Nephron progenitor cell (in vitro differentiated cells): ENCODE measurements at regions not wholly inside any gene's neighbourhood (a gene's known extent, or its start where the extent isn't known, plus 50 kb on each side); places are given as distances from the start of the nearest gene placed in this dataset.

Source experiments
- DNase-seq: peaks from one replicate; pipeline ENCODE4 v3.0.0; 2021
- H3K27ac Mint-ChIP-seq: 2 replicates; pipeline ENCODE4 v1.8.0; 2021; ENCODE audit warnings: mild to moderate bottlenecking, moderate library complexity, mixed read lengths
- H3K27me3 Mint-ChIP-seq: 2 replicates; pipeline ENCODE4 v1.8.0; 2021; ENCODE audit warnings: mild to moderate bottlenecking, low read depth, mixed read lengths; ENCODE audit not compliant: poor library complexity
- H3K36me3 Mint-ChIP-seq: 2 replicates; pipeline ENCODE4 v1.8.0; 2021; ENCODE audit warnings: low read depth, mixed read lengths
- H3K4me1 Mint-ChIP-seq: 2 replicates; pipeline ENCODE4 v1.8.0; 2021; ENCODE audit warnings: mixed read lengths
- H3K4me3 Mint-ChIP-seq: 2 replicates; pipeline ENCODE4 v1.8.0; 2021; ENCODE audit warnings: mild to moderate bottlenecking, moderate library complexity, mixed read lengths
- H3K9me3 Mint-ChIP-seq: 2 replicates; pipeline ENCODE4 v1.8.0; 2021; ENCODE audit warnings: mild to moderate bottlenecking, moderate library complexity, mixed read lengths
- TF ChIP-seq, protein P1 (sequence below): fragments of 200-600 bp; sonication (generic); IDR thresholded peaks from 2 replicates; pipeline ENCODE4 v1.5.0; 2021; ENCODE audit warnings: antibody characterized with exemption

DNA sequence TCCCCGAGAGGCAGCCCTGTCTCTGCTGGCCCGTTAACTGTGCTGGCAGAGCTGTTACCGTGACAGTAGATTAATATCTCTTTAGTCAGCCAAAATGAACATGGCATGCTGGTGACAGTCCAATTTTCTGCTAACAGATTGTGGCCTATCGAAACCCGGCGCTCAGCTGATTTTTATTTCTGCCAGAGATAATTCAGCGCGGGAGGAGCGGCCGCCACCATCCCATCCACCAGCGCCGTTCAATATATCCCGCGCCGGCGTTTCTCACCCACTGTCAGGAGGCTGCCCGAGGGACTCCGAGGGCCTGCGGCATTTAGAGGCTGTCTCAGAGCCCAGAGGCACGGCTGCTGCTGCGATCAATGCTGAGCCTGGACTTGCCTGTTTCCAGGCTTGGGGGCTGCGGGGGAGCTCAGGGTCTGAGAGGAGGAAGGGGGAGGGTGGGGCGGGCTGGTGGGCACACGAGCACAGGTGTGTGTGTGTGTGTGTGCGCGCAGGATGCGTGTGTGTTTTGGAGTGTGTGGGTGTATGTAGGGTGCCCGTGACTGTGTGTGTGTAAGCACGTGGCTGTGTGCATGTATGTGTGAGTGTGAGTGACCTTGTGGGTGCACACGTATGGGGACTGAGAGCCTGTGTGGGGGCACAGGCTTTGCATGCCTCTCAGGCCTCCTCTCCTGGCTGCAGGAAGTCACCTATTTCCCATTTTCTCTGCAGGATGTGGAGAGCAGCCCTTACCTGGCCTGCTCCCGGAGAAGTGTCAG lies 109.7 kb upstream of the ACTRT2 start:
- peaks cover 77% of the 10 kb centered on the region for H3K9me3 Mint-ChIP-seq
- TF ChIP-seq, protein P1, sequence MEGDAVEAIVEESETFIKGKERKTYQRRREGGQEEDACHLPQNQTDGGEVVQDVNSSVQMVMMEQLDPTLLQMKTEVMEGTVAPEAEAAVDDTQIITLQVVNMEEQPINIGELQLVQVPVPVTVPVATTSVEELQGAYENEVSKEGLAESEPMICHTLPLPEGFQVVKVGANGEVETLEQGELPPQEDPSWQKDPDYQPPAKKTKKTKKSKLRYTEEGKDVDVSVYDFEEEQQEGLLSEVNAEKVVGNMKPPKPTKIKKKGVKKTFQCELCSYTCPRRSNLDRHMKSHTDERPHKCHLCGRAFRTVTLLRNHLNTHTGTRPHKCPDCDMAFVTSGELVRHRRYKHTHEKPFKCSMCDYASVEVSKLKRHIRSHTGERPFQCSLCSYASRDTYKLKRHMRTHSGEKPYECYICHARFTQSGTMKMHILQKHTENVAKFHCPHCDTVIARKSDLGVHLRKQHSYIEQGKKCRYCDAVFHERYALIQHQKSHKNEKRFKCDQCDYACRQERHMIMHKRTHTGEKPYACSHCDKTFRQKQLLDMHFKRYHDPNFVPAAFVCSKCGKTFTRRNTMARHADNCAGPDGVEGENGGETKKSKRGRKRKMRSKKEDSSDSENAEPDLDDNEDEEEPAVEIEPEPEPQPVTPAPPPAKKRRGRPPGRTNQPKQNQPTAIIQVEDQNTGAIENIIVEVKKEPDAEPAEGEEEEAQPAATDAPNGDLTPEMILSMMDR: no peak
- H3K27ac Mint-ChIP-seq: no peak overlapping the region

DNA sequence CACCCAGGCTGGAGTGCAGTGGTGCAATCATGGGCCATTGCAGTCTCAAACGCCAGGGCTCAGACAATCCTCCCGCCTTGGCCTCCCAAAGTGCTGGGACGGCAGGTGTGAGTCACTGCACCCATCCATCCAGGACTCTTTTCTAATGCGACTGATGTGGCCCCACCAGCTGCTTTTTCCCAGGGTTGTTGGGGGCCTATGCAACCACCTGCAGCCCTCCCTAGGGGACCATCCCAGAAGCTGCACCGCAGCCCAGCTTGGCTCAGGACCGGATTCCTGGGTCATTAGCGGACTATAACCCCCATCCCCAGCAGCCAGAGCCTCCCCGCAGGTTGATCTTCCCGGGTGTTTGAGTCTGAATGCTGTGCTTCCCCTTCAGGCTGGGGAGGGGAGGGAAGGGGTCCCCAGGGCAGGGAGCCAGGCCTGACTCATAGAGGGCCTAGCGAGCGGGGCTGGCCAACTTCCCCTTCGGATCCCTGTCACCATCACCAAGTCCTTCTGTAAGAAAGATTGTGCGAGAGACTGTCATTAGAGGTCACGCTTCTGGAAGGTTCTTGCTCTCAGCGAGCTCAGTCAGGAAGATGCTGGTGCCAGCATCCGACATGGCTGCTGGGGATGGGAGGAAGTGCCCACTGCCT lies 108.7 kb upstream of the ACTRT2 start:
- H3K4me3 Mint-ChIP-seq: no peak overlapping the region
- peaks cover 78% of the 10 kb centered on the region for H3K9me3 Mint-ChIP-seq
- DNase-seq: no peak
- H3K4me1 Mint-ChIP-seq: no peaks in the 10 kb centered on the region
- TF ChIP-seq, protein P1: no peak
- H3K36me3 Mint-ChIP-seq: peaks cover 7% of the 10 kb centered on the region
- H3K27ac Mint-ChIP-seq: no peak overlapping the region
- no peaks in the 10 kb centered on the region for H3K27me3 Mint-ChIP-seq

More for the DNA sequence above, 109.7 kb upstream of the ACTRT2 start:
- DNase-seq: no peak
- no peaks in the 10 kb centered on the region for H3K27me3 Mint-ChIP-seq
- H3K36me3 Mint-ChIP-seq: peaks cover 7% of the 10 kb centered on the region
- H3K4me1 Mint-ChIP-seq: no peaks in the 10 kb centered on the region
- no peak overlapping the region for H3K4me3 Mint-ChIP-seq

DNA sequence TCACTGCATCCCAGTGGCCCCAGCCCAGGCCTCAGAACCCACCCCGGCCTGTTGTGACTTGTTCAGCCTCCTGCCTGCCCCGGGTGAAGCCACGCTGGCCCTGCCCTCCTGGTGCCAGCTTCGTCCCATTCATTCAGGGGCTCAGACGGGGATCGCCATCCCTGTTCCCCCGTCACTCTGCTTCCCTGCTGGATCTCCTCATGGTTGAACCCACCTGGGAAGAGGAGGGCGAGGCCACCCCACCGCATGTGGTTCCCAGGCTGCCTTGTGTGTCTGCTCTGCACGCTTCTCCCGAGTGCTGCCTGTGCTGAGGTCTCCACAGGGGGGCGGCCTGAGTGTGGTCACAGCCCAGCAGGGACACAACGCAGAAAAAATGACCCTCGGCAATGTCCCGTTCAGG lies 108.2 kb upstream of the ACTRT2 start:
- H3K4me3 Mint-ChIP-seq: no peak overlapping the region
- H3K27me3 Mint-ChIP-seq: no peaks in the 10 kb centered on the region
- H3K4me1 Mint-ChIP-seq: no peaks in the 10 kb centered on the region
- peaks cover 80% of the 10 kb centered on the region for H3K9me3 Mint-ChIP-seq
- no peak for DNase-seq
- peaks cover 7% of the 10 kb centered on the region for H3K36me3 Mint-ChIP-seq
- TF ChIP-seq, protein P1: no peak
- no peak overlapping the region for H3K27ac Mint-ChIP-seq

DNA sequence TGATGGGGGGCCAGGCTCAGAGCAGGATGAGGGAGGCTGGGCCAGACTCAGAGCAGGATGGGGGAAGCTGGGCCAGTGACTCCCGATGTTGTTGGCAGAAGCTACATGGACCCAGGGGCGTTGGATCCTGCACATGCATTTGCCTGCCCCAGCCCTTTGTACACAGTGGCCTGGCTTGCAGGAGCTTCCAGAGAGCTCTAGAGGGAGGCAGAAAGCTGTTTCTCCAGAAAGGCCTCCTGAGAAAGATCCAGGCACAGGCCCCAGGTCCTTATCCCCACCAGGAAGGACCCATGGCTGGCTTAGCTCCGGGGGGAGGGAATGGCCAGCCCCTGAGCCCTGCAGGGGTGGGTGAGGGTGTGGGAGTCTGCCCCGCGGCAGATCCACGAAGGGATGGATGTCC lies 106.6 kb upstream of the ACTRT2 start:
- Mint-ChIP-seq H3K27me3 (no peaks in the 10 kb centered on the region), H3K36me3 (peaks cover 7% of the 10 kb centered on the region), H3K27ac (no peak overlapping the region), H3K4me3 (no peak overlapping the region), H3K4me1 (no peaks in the 10 kb centered on the region), H3K9me3 (peaks cover 81% of the 10 kb centered on the region)
- no peak for DNase-seq
- TF ChIP-seq, protein P1: no peak

DNA sequence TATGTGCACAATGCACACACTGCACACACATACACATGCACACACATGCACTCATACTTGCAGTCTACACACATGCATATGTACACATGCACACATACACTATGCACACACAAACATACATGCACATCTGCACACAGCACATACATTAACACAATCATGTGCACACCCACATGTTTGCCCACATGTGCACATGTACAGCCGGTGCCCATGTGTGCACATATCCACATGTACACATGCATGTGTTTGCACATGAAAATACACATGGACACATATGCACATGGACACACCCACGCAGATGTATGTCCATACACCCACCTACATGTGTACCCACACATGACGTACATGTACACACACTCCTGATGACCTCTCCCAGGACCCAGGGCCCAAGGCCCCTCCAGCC lies 105.1 kb upstream of the ACTRT2 start:
- H3K27ac Mint-ChIP-seq: no peak overlapping the region
- peaks cover 84% of the 10 kb centered on the region for H3K9me3 Mint-ChIP-seq
- H3K36me3 Mint-ChIP-seq: peaks cover 7% of the 10 kb centered on the region
- no peaks in the 10 kb centered on the region for H3K27me3 Mint-ChIP-seq
- TF ChIP-seq, protein P1: no peak
- no peaks in the 10 kb centered on the region for H3K4me1 Mint-ChIP-seq
- no peak for DNase-seq
- H3K4me3 Mint-ChIP-seq: no peak overlapping the region

DNA sequence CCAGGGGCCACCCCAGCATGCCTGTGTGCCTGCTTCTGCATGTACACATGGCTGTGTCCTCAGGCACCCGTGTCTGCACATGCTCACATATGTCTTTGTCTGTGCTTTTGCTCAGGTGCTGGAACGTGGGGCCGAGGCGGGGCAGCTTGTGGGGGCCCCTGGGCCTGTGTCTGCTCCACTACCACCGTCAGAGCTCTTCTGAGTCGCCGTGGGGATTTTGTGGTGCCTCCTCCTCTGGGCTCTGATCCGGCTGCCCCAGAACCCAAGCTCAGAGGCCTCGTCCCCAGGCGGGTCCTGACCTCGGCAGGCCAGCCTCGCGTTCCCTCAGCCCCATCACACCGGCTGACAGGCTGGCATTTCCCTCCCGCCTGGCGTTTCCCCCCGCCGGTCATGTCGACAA lies 104.6 kb upstream of the ACTRT2 start:
- Mint-ChIP-seq H3K4me3 (no peak overlapping the region), H3K27me3 (no peaks in the 10 kb centered on the region), H3K27ac (no peak overlapping the region), H3K9me3 (peaks cover 82% of the 10 kb centered on the region), H3K4me1 (no peaks in the 10 kb centered on the region), H3K36me3 (peaks cover 7% of the 10 kb centered on the region)
- TF ChIP-seq, protein P1: no peak
- DNase-seq: no peak
